Body of pancreas (tissue), 4 donors: ENCODE measurements at regions not wholly inside any gene's neighbourhood (a gene's known extent, or its start where the extent isn't known, plus 50 kb on each side); places are given as distances from the start of the nearest gene placed in this dataset.

Experiments used
- CTCF ChIP-seq, 7 experiments: fragments of 450-650 bp in 4 of 7; fragments of 200-600 bp in 3 of 7; sonication (generic) in 3 of 7; IDR thresholded peaks; one replicate each; pipeline ENCODE4 v1.5.1; 2016 to 2019; ENCODE audit warnings: antibody characterized with exemption in 7 of 7
- POLR2A ChIP-seq, 3 donors: fragments of 450-650 bp; IDR thresholded peaks; one replicate each; pipeline ENCODE4 v1.6.1; 2016; ENCODE audit warnings: antibody characterized with exemption in 3 of 3, mild to moderate bottlenecking in 2 of 3

GRCh38 chr5:39628348-39628747 lies 203.6 kb upstream of the DAB2 start:
- TF ChIP-seq POLR2A (IDR thresholded peaks at IDR 0.05) (no peak), CTCF (IDR thresholded peaks at IDR 0.05) (no peak)
